ENCODE measurements at regions not wholly inside any gene's neighbourhood (a gene's known extent, or its start where the extent isn't known, plus 50 kb on each side); places are given as distances from the start of the nearest gene placed in this dataset.
"Not testable (repeated sequence)": the region's sequence is repeated elsewhere in the genome, so short reads cannot be mapped to it uniquely, and the experiment has no call there.

DNA sequence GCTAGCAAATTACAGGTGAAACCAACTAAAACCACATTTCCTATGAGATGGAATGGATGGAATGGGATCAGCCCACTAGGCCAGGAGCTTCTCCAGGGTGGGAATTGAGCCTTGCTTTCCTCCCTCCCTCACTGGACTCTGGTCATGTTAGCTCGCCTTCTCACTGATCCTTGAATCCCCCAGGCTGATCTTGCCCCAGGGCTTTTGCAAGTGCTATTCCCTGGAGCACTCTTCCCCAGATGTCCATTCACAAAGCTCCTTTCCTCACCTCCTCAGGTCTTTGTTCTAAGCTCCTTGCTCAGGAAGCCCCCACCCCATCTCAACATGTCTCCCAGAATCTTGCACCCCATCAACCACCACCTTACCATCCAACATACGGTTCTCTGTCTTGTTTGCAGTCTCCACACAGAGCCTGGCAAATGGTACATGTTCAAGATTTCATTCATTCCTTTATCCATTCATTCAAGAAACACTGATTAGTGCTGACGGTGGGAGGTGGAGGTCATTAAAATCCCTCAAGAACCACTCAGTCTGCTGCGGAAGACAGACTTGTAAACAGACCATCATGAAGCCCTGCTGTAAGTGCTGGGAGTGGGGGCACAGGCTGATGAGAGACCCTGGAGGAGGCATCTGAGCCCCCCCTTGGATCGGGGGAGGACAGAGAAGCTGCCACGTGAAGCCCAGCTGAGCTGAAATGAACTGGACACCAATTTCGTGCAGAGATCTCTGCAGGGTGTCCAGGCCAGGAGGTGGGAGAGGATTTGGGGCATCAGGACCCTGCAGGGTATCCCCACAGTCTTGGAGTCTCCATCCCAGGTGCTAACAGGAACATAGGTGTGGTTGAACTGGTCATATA, 141.7 kb downstream of the BARX1 start:
- no peak for DNase-seq (ENCODE audit: low read depth in 3 of 3)

DNA sequence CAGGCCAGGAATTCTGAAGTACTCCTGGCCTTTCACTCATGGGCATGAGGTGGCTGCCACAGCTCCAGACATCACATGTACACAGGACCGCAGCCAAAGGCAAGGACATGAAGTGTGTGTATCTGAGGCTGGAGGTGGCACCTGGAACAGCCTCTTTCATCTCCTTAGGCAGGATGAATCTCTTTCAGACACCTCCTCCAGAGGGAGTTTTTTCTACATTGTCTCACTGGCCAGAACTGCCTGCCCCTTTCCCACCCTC, 142.8 kb downstream of the BARX1 start:
- DNase-seq (ENCODE audit: low read depth in 3 of 3): no peak

DNA sequence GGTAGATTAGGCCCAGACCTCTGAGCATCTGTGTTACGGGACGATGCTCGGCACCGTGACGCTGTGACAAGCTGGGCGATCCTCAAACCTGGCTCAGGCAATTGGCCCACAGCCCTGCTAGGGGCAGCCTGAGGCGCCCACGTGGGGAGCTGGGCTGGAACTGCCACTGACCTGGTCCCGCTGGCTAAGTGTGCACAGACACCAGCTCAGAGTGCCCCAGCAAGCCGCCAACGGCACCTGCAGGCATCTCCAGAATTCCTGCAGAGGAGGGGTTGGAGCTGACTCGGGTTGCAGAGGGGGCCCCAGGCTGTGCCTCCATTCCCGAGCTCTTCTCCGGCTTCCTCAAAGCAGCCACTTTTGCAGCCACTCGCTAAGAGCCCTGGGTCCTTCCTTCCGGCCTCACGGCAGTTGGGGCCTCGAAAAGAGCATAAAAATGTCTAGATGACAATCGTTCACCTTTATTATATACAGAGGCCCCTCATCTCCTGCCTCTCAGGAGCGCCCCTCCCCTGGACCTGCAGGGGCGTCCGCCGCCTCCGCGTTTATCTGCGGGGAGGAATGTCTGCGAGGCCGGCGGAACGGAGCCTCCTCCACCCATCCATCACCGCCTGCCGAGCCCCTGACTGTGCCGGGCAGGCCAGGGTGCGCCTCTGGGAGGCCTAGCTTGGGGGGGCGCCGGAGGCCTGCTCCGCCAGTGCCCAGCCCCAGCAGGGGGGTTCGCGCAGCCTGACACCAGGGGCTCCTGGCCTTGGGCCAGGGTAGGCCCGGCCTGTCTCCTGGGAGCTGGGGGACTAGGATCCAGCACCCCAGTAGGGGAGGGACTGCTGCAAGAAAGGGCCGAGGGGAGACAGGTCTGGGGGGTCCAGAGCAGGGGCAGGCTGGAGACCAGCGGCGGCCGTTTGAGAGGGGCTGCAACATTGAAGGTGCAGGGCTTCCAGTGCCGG, 144.9 kb downstream of the BARX1 start:
- DNase-seq (ENCODE audit: low read depth in 3 of 3): no peak

DNA sequence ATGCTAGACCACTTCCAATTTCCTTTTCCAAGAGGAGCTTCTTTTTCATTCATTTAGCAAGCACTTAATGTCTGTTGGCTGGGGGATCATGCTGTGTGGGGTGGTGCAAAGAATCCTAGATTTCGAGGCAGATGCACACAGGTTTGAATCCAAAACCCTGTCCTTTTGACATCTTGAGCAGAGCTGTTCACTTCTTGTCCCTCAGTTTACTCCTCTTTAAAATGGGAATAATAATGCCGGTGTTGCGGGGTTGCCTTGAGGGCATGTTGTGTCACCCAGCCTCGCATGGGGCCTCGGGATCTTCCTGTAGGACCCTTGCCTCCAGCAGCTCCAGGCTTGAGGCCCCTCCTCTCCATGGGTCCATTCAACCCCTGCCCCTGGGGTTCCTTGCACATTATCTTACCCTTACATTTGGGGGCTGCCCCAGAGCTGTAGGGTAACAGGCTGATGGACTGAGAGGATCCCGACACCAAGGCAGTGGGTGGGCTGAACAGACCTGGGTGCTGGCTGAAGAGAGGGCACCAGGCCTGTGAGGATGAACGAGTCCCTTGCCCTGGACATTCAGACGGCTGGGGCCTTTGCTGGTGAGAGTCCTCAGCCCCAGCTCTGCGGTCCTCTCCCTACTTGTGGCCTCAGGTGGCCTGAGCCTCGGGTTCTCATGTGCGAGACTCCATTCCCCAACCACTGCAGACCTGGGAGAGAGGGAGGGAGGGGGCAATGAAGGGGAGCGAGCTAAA, 145.8 kb downstream of the BARX1 start:
- no peak for DNase-seq (ENCODE audit: low read depth in 3 of 3)

DNA sequence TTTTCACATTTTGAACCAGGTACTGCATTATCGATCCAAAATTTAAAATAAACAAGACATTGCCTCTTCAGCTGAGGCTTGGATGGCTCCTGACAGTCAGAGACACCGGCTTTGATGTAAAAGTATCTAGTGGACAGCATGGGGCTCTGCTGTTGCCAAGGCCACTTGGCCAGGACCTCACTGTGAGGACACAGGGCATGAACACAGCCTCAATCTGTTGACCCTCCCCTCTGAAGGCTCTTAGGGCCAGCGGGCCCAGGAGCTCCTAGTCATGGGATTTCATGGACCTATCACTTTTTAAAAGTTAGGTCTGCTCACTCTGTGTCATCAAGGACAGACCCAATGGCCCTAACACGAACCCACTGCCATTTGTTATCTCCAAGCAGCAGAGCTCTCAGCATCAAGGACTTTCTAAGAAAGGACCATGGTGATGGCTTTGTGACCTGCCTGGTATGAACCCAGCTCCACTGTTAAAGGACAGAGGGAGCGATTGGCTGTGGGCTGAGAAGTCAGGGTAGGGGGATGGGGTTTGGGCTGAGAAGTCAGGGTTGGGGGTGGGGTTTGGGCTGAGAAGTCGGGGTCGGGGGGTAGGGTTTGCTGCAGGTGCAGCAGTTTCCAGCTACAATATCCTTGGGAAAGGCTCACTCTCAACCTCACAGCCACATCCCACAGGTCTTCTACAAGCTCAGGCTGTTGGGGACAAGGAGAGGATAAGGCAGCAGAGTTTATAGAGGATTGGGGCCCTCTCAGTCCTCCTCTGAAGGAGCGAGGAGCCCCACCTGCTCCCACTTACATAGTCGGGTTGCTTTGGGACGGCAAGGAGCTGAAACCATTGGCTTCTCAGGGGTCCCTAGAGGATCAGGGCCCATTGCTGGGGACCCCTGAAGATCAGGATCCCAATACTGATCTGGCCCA, 146.8 kb downstream of the BARX1 start:
- DNase-seq (ENCODE audit: low read depth in 3 of 3): no peak

DNA sequence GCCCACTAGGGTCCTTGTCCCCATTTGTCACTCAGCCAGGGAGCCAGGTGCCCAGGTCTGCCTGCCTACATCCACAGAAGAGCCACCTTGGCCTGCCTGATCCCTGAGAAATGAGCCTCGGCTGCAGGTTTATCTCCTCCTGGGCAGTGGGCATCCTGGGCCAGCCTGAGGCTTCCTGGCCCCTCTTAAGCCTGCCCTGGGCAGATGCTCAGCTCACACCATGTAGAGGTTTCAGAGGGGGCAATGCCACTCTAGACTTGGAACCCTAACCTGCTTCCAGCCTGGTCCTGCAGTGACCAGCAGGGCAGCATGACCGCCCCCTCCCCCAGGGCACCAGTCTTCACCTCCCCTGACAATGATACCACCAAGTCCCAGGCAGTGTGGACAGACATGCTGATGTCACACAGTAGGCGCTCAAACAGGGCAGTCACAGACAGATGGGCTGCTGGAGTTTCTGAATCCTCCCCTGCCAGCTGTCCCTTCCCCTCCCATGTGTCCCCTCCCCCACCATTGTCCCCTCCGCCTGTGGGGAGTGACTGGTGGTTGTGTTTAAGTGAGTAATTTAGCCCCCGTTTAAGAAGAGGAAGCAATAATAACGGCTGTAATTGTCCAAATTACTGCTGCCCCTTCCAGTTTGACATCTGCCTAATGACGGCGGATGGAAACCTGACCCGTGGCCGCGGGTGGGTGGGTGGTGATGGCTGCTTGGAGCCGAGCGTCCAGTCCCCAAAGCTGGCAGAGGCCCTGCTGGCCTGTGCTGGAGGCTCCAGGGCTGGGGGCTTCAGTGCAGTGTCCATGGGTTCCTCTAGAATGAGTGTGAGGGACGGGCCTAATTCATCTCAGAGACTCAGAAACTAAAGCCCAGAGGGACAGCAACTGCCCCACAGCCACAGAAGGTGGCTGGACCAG, 147.7 kb downstream of the BARX1 start:
- DNase-seq (ENCODE audit: low read depth in 3 of 3): no peak

DNA sequence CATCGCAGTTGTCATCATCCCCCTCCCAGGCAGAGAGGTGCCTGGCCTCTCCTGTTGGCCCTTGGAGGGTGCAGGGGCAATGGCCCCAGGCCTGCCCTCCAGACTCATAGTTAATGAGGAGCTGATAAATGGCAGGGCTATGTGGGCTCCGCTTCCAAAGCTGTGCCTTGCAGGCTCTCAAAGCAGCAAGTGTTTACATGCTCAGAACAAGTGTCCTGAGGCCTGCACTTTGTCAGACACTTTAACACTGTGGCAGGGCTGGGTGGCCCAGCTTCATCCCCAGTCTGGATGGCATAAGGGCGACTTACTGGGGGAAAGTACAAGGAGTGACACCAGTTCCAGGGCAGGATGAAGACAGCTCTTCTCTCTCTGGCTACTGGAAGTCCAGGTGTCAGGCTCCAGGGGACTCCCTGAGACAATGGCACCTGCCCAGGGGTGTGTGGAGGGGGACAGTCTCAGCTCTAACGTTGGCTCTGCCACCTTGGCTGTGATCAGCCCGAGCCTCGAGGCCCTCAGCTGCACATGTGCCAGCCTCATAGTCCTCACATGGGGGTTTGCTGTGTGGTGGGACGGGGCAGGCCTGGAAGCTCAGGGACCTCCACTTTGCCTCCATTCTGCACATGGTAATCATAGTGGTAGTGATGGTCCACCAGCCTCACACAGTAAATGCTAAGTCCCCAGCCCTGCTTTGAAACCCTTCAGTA, 153.4 kb downstream of the BARX1 start:
- no peak for DNase-seq (ENCODE audit: low read depth in 3 of 3)

DNA sequence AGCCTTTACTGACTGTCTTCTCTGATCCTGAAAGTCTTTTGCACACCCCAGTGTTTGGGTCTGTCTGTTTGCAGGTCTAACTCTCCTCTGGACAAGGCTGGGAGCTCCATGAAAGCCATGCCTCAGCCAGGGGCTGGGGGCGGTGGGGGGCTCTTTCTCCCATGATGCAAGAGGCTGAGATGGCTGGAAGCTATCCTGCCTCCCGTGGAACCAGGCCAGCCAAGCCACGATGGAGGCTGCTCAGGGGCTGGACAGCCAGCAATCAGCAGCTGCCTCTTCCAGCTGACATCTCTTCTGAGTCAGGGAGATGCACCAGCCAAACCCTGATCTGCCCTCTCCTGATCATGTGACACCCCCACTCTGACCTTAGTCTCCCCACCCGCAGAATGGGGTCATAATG, 154.0 kb downstream of the BARX1 start:
- no peak for DNase-seq (ENCODE audit: low read depth in 3 of 3)

DNA sequence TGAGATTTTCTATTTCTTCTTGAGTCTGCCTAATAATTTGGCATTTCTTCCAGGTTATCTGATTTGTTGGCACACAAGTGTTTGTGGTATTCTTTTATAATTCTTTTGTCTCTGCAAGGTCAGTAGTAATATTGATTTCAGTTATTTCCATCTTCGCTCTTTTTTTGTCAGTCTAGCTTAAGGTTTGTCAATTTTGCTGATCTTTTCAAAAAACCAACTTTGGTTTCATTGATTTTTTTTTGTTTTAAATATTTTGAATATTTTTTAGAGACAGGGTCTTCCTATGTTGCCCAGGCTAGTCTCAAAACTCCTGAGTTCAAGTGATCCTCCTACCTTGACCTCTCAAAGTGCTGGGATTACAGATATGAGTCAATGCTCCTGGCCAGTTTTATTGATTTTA, 162.8 kb downstream of the BARX1 start:
- DNase-seq (ENCODE audit: low read depth in 3 of 3): no peak

DNA sequence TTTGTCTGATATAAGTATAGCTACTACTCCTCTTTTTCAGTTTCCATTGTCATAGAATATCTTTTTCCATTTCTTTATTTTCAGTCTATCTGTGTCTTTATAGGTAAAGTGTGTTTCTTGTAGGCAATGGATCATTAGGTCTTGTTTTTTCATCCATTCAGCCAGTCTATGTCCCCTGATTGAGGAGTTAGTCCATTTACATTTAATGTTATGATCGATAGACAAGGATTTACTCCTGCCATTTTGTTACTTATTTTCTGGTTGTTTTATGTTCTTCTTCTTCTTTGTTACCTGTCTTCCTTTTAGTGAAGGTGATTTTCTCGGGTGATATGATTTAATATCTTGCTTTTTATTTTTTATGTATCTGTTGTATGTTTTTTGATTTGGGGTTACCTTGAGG, 169.0 kb downstream of the BARX1 start:
- DNase-seq (ENCODE audit: low read depth in 3 of 3): no peak

DNA sequence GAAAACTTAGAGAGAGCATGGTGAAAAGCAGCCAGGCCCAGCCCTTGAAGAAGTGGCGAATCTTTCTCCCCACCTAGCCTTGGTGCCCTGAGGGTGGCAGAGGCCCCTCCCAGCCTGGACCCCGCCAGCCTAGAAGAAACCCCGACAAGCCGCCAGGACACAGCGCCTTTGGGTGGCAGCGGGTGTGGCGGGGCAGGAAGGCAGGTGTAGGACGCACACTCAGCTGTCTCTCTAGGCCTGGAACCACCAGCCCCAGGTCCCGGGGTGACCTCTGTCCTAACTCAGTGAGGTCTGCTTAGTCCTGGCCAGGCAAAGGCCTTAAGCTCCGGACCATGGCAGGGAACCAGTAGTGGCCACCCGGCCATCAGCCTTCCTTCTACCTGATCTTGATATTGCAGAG, 178.3 kb downstream of the BARX1 start:
- DNase-seq (ENCODE audit: low read depth in 3 of 3): no peak

DNA sequence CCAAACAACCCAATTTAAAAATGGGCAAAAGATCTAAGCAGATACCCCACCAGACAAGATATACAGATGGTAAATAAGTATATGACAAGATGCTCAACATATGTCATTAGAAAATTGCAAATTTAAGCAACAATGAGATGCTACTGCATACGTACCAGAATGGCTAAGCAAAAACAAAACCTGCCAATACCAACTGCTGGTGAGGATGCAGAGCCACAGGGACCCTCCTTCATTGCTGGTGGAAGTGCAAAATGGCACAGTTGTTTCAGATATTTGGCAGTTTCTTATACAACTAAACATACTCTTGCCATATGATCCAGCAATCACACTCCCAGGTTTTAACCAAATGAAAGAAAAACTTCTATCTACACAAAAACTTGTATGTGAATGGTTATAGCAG, 178.9 kb downstream of the BARX1 start:
- no peak for DNase-seq (ENCODE audit: low read depth in 3 of 3)

DNA sequence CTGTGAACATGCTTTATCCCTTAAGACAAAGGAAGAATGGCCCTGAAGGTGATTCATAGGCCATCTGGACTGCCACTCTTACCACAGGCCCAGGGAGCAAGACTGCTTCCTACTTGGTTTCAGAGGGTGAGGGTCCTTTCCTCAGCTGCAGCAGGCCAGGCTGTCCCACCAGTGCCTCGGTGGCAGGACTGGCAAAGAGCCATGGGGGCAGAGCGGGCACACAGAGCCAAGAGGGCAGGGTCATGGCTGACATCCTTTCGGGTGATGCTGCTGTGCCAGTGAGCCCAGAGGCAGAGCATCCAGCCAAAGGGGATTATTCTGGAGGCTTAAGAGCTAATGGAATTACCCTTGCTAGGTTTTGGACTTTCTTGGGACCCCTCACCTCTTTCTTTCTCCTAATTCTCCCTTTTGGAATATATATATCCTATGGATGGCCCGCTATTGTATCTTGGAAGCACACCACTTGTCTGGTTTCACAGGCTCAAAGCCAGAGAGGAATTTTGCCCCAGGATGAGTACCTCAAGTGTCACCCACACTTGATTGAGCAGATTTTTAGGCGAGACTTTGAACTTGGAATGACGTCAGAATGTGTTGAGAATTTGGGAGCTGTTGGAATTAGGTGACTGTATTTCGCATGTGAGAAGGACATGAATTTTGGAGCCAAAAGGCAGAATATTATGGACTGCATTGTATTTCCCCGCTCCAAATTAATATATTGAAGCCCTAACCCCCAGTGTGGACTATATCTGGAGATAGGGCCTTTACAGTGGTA, 180.6 kb downstream of the BARX1 start:
- no peak for DNase-seq (ENCODE audit: low read depth in 3 of 3)

DNA sequence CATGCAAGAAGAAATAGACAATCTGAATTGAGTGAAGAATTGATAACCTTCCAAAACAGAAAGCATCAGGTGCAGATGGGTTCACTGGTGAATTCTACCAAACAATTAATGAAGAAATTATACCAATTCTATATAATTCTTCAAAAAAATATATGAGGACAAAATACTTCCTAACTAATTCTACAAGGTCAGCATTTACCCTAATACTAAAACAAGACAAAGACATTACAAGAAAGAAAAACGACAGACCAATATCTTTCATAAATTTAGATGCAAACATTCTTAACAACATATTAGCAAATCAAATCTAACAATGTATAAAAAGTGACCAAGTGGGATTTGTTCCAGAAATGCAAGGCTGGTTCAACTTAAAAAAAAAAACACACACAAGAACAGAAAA, 183.9 kb downstream of the BARX1 start:
- DNase-seq (ENCODE audit: low read depth in 3 of 3): no peak

DNA sequence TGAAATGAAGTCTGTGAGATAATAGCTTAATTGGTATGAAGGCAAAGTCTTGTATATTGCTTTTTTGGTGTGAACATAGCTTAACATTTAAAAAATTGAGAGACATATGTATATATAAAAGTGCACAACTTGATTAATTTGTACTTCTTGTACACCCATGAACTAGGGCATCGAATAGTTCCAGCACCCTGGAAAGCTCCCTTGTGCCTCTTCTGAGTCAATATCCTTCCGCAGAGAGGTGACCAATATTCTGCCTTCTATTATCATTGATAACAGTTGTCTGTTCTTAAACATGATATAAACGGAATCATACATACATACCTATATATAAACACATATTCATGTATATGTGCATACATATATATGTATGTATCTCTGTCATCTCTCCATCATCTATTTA, 185.4 kb downstream of the PHF2 start:
- no peak for DNase-seq (ENCODE audit: low read depth in 3 of 3)

DNA sequence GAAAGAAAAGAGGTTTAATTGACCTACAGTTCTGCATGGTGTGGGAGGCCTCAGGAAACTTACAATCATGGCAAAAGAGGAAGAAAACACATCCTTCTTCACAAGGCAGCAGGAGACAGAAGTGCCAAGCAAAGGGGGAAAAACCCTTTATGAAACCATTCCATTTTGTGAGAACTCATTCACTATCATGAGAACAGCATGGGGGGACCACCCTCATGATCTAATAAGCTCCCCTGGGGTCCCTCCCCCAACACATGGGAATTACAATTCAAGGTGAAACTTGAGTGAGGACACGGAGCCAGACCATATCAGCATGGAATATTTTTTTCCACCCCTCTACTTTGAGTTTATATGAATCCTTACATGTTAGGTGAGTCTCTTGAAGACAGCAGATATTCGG, 173.7 kb downstream of the PHF2 start:
- DNase-seq (ENCODE audit: low read depth in 3 of 3): no peak

DNA sequence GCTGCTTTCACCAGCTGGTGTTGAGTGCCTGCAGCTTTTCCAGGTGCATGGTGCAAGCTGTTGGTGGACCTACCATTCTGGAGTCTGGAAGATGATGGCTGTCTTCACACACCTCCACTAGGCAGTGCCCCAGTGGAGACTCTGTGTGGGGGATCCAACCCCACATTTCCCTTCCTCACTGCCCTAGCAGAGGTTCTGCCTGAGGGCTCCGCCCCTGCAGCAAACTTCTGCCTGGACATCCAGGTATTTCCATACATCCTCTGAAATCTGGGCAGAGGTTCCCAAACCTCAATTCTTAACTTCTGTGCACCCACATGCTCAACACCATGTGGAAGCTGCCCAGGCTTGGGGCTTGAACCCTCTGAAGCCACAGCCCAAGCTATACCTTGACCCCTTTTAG, 172.4 kb downstream of the PHF2 start:
- DNase-seq (ENCODE audit: low read depth in 3 of 3): not testable (repeated sequence)

DNA sequence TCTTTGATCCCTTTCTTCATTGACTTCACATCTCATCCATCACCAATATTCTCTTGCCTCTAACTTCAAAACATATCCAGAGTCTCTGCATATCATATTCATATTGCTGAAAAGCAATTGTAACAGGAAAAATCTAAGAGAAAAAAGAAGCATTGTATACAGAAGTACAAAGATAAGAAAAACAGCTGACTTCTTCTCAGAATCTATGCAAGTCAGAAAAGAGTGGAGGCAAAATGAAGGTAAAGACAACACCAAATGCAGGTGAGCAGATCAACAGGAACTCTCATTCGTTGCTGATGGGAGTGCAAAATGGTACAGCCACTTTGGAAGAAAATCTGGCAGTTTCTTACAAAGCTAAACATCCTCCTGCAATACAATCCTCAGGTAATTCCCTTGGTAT, 155.6 kb downstream of the PHF2 start:
- no peak for DNase-seq (ENCODE audit: low read depth in 3 of 3)

DNA sequence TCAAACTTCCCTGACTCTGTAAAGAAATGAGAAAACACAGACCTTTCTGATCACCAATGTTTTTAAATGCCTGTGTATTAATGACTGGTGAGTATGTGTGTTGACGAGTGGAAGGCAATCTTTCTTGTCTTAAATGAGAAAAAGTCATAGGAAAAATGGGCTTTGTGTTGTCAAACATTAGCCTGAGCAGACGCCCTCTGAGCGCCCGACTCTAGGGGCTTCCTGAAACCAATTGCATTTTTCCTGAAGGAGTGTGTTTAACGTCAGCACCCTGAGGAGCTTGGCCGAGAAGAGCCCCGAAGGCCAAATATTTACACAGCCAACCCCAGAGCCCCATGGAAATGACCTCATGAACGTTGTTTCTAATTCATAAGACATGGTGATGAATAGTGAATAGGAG, 154.3 kb downstream of the PHF2 start:
- no peak for DNase-seq (ENCODE audit: low read depth in 3 of 3)
